Kidney tubule cell (primary cell): ENCODE measurements at regions not wholly inside any gene's neighbourhood (a gene's known extent, or its start where the extent isn't known, plus 50 kb on each side); places are given as distances from the start of the nearest gene placed in this dataset.

ENCODE experiments used
- DNase-seq: peaks from one replicate; pipeline ENCODE4 v3.0.0-alpha.2; 2018; ENCODE audit warnings: low spot score

DNA sequence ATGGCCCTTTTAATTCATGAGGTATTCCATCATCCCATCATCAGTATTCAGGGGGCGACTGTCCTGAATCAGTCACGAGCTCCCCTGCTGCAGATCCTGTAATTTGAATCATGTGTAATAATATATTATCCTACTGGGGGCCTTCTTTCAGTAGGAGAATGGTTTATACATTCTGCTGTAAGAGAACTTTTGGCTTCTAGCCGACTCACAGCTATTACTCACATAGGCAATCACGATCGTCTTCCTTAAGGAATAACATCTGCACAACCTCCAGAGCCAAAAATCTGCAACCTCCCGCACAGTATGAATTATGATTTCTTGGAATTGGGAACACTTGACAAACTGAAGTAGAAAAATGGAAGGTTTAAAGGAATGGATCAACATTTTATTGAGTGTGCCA lies 343.0 kb downstream of the USP25 start:
- no peak for DNase-seq

- DNase-seq = no peak
These were observed 343.8 kb downstream of the USP25 start for GRCh38 chr21:16073586-16073985.

DNA sequence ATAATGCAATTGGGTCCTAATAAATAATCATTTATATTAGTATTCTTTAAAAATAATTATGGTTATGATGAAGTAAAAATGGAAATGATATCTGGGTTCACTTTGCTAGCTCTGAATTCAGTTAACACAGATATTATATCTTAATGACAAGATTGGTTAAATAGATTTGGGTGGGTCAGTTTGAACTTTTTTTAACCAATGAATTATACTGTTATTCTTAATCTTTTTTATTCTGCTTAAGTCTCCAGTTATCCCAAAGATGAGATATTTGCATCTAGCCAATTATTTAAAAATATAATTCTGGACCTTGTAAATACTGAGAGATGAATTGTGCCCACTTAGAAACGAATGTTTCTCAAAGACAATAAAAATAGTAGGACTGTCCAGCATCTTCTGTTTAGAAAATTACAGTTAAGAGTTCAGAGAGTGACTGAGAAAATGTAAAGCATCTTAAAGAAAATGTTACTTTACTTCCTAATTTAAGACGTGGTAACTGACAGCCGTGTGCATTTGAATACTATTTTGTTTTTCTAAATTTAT lies 345.2 kb downstream of the USP25 start:
- no peak for DNase-seq

GRCh38 chr21:16075649-16076282 lies 346.0 kb downstream of the USP25 start:
- DNase-seq = no peak

- DNase-seq = no peak
These were observed 346.7 kb downstream of the USP25 start for GRCh38 chr21:16076465-16076864.

- no peak for DNase-seq
These were observed 348.6 kb downstream of the USP25 start for GRCh38 chr21:16078382-16078781.

GRCh38 chr21:16079830-16080229 lies 350.0 kb downstream of the USP25 start:
- DNase-seq = peak; percentile 13

- no peak for DNase-seq
These were observed 351.5 kb downstream of the USP25 start for GRCh38 chr21:16081304-16081703.

- peak; percentile 28 for DNase-seq
These were observed 352.4 kb downstream of the USP25 start for GRCh38 chr21:16082038-16082816.

- peak; percentile 51 for DNase-seq
These were observed 355.1 kb downstream of the USP25 start for GRCh38 chr21:16084776-16085364.

DNA sequence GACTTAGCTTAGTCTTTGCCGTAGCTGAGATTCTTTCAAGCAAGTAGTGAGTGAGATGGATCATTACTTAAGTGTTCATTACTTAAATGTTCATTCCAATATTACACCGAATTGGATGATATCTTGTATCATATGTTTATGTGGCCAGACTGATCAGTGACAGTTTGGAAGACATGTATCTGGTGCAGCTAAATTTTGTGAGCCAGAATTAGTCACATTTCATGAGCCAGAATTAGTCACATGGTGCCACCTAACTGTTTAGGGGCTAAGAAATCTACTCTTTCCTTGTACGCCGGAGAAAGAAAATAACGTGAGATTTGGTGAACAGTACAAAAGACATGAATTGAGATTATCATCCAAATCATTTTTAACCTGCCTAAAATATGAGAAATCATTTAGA lies 355.6 kb downstream of the USP25 start:
- DNase-seq = no peak

GRCh38 chr21:16086121-16086520 lies 356.3 kb downstream of the USP25 start:
- DNase-seq = no peak

- DNase-seq = no peak
These were observed 357.2 kb downstream of the USP25 start for GRCh38 chr21:16086936-16087335.

- DNase-seq = no peak
These were observed 357.7 kb downstream of the USP25 start for GRCh38 chr21:16087523-16087922.

- DNase-seq = no peak
These were observed 358.3 kb downstream of the USP25 start for GRCh38 chr21:16088056-16088455.

- DNase-seq = no peak
These were observed 365.2 kb downstream of the USP25 start for GRCh38 chr21:16095005-16095404.

DNA sequence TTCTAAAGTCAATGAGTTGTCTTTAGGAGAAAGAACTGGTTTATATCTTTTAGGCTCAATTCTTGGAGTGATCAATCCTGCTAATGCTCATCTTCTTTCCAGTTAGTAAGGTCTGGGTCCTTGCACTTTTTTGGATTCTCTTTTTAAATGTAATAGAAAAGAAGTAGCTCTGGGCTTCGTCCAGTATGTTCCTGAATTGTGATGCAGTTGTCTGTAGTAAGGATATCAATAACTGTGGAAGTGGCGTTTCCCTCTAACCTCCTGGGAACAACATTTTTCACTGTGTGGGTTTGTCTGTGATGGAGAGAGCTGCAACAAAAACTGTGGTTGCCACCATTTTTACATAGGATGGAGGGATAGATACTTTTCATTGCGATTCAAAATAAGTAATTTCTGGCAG lies 367.2 kb downstream of the USP25 start:
- no peak for DNase-seq

DNA sequence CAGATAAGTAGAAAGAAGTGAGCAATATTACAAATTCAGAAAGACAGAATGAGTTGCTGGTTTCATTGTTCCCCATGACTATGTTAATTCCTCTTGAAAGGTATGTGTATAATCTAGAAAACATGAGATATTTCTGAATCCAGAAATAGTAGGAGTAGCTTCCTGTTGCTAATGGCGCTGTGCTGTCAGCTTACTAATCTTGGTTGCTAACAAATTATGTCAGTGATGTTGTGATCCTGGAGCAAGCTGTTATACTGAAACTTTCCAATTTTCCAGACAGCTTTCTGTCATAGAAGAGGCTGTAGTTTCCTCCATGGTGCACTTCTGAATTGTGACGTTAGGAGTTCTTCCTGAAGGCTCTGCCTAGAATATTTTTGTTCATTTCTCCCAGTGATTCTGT lies 372.3 kb downstream of the USP25 start:
- no peak for DNase-seq

- no peak for DNase-seq
These were observed 378.8 kb downstream of the USP25 start for GRCh38 chr21:16108561-16109075.

- DNase-seq = peak; percentile 41
These were observed 383.4 kb downstream of the USP25 start for GRCh38 chr21:16113052-16113715.

GRCh38 chr21:16115461-16115860 lies 385.7 kb downstream of the USP25 start:
- DNase-seq = no peak

- DNase-seq = no peak
These were observed 386.3 kb downstream of the USP25 start for GRCh38 chr21:16116069-16116468.
